ENCODE measurements at regions not wholly inside any gene's neighbourhood (a gene's known extent, or its start where the extent isn't known, plus 50 kb on each side); places are given as distances from the start of the nearest gene placed in this dataset.

DNA sequence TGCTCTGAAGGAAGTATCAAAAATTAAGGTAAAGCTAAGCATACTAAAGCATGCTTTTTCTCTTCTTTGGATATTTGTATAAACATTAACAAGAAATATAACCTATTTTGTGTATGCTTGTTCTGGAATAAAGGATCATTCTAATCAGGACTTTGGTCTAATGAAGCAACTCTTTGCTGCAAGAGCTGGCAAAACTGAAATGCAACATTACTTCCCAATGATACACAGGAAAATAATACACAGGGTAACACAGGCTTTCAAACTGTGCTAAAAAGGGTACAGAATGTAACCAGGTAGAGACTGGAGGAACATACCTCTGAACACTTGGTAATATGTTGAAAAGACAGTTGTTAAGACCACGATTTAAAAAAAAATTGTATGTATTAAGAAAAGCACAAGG lies 222.5 kb upstream of the DIO2 start:
- DNase-seq (ENCODE audit: low read depth in 1 of 2, low spot score in 1 of 2), result no peak
- Histone ChIP-seq H3K27me3 (ENCODE audit: insufficient read depth, poor library complexity, severe bottlenecking) (no peaks in the 10 kb centered on the region), H3K27ac (replicated peaks) (no peak overlapping the region), H3K4me3 (replicated peaks; ENCODE audit: insufficient read depth, low read length) (no peak overlapping the region)
- TF ChIP-seq, protein P1, sequence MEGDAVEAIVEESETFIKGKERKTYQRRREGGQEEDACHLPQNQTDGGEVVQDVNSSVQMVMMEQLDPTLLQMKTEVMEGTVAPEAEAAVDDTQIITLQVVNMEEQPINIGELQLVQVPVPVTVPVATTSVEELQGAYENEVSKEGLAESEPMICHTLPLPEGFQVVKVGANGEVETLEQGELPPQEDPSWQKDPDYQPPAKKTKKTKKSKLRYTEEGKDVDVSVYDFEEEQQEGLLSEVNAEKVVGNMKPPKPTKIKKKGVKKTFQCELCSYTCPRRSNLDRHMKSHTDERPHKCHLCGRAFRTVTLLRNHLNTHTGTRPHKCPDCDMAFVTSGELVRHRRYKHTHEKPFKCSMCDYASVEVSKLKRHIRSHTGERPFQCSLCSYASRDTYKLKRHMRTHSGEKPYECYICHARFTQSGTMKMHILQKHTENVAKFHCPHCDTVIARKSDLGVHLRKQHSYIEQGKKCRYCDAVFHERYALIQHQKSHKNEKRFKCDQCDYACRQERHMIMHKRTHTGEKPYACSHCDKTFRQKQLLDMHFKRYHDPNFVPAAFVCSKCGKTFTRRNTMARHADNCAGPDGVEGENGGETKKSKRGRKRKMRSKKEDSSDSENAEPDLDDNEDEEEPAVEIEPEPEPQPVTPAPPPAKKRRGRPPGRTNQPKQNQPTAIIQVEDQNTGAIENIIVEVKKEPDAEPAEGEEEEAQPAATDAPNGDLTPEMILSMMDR (IDR thresholded peaks at IDR 0.05; ENCODE audit: insufficient read depth, low read length), result no peak

- DNase-seq (ENCODE audit: low read depth in 1 of 2, low spot score in 1 of 2), result no peak
- H3K27ac ChIP-seq (replicated peaks), result no peak overlapping the region
- H3K27me3 ChIP-seq (ENCODE audit: insufficient read depth, poor library complexity, severe bottlenecking), result no peaks in the 10 kb centered on the region
- TF ChIP-seq GABPA (IDR thresholded peaks at IDR 0.05; ENCODE audit: low read depth) (no peak), SPI1 (IDR thresholded peaks at IDR 0.05; ENCODE audit: borderline replicate concordance, low read depth) (no peak), REST (IDR thresholded peaks at IDR 0.05; ENCODE audit: insufficient replicate concordance, low read depth) (no peak), POLR2AphosphoS5 (IDR thresholded peaks at IDR 0.05; ENCODE audit: low read depth) (no peak)
- TF ChIP-seq, protein P1 (IDR thresholded peaks at IDR 0.05; ENCODE audit: insufficient read depth, low read length), result no peak
- no peak overlapping the region for H3K4me3 ChIP-seq (replicated peaks; ENCODE audit: insufficient read depth, low read length)
Observed at GRCh38 chr14:80428671-80429070, 217.4 kb upstream of the DIO2 start.

- Histone ChIP-seq H3K27me3 (ENCODE audit: insufficient read depth, poor library complexity, severe bottlenecking) (no peaks in the 10 kb centered on the region), H3K27ac (replicated peaks) (no peak overlapping the region), H3K4me3 (replicated peaks; ENCODE audit: insufficient read depth, low read length) (no peak overlapping the region)
- TF ChIP-seq, protein P1 (IDR thresholded peaks at IDR 0.05; ENCODE audit: insufficient read depth, low read length), result no peak
- no peak for TF ChIP-seq POLR2AphosphoS5 (IDR thresholded peaks at IDR 0.05; ENCODE audit: low read depth)
- no peak for TF ChIP-seq GABPA (IDR thresholded peaks at IDR 0.05; ENCODE audit: low read depth)
- TF ChIP-seq REST (IDR thresholded peaks at IDR 0.05; ENCODE audit: insufficient replicate concordance, low read depth), result no peak
- no peak for TF ChIP-seq SPI1 (IDR thresholded peaks at IDR 0.05; ENCODE audit: borderline replicate concordance, low read depth)
- no peak for DNase-seq (ENCODE audit: low read depth in 1 of 2, low spot score in 1 of 2)
Observed at GRCh38 chr14:80428171-80428570, 216.9 kb upstream of the DIO2 start.

DNA sequence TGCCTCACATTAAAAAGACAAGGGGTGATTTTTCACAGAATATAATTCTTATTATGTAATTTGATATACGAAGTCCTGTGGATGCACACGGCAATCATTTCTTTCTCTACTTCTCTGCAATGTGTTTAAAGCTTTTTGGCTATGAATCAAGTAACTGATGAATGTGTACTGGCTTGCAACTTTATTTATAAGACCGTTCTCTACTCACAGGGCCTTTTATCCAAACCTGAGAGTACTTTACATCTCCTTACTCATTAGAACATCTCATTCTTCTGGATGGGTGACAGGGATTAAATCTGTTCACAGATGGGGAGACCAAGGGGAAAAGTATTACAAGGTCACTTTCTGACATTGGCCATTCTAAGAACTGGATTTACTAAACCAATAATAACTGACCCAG lies 215.8 kb upstream of the DIO2 start:
- no peak overlapping the region for H3K4me3 ChIP-seq (replicated peaks; ENCODE audit: insufficient read depth, low read length)
- H3K27ac ChIP-seq (replicated peaks), result no peak overlapping the region
- TF ChIP-seq GABPA (IDR thresholded peaks at IDR 0.05; ENCODE audit: low read depth) (no peak), SPI1 (IDR thresholded peaks at IDR 0.05; ENCODE audit: borderline replicate concordance, low read depth) (no peak), POLR2AphosphoS5 (IDR thresholded peaks at IDR 0.05; ENCODE audit: low read depth) (no peak)
- TF ChIP-seq, protein P1 (IDR thresholded peaks at IDR 0.05; ENCODE audit: insufficient read depth, low read length), result no peak
- DNase-seq (ENCODE audit: low read depth in 1 of 2, low spot score in 1 of 2), result no peak
- no peaks in the 10 kb centered on the region for H3K27me3 ChIP-seq (ENCODE audit: insufficient read depth, poor library complexity, severe bottlenecking)

Data from HL-60 (cell line).